OCI-LY3 (cell line): ENCODE measurements at regions not wholly inside any gene's neighbourhood (a gene's known extent, or its start where the extent isn't known, plus 50 kb on each side); places are given as distances from the start of the nearest gene placed in this dataset.
"Not testable (repeated sequence)": the region's sequence is repeated elsewhere in the genome, so short reads cannot be mapped to it uniquely, and the experiment has no call there.

Experiments used
- H2AFZ ChIP-seq: fragments of 200-600, 300-600 bp; shearing (Covaris generic); 2 replicates; pipeline ENCODE4 v1.6.0; 2014; ENCODE audit warnings: antibody characterized with exemption, low read depth, low read length
- H3K27ac ChIP-seq: fragments of 200-600, 300-600 bp; sonication (generic); 2 replicates; pipeline ENCODE4 v1.5.1; 2014; ENCODE audit warnings: mild to moderate bottlenecking, low read length, moderate library complexity, mixed read lengths
- H3K27me3 ChIP-seq: fragments of 200-600, 300-600 bp; sonication (generic); 2 replicates; pipeline ENCODE4 v1.6.1; 2014; ENCODE audit warnings: low read depth, low read length, mixed read lengths
- H3K36me3 ChIP-seq: fragments of 200-600, 300-600 bp; sonication (generic); replicated peaks from 2 replicates; pipeline ENCODE3; 2014; ENCODE audit warnings: low read depth, low read length, mixed read lengths
- H3K4me1 ChIP-seq: fragments of 300-600, 200-600 bp; sonication (generic); 2 replicates; pipeline ENCODE4 v1.6.1; 2014; ENCODE audit warnings: low read length, mixed read lengths
- H3K4me2 ChIP-seq: fragments of 200-600, 300-600 bp; sonication (generic); 2 replicates; pipeline ENCODE4 v1.6.1; 2014; ENCODE audit warnings: low read length, mixed read lengths
- H3K4me3 ChIP-seq: fragments of 300-600, 200-600 bp; sonication (generic); 2 replicates; pipeline ENCODE4 v1.5.1; 2014; ENCODE audit warnings: antibody characterized with exemption, mild to moderate bottlenecking, low read length, moderate library complexity
- H3K79me2 ChIP-seq: fragments of 300-600, 200-600 bp; shearing (Covaris generic); 2 replicates; pipeline ENCODE4 v1.6.1; 2014; ENCODE audit warnings: mild to moderate bottlenecking, low read length, mixed read lengths
- H3K9ac ChIP-seq: fragments of 300-600, 200-600 bp; shearing (Covaris generic); 2 replicates; pipeline ENCODE4 v1.6.0; 2014; ENCODE audit warnings: mild to moderate bottlenecking, low read length, moderate library complexity
- H3K9me3 ChIP-seq: fragments of 200-600, 300-600 bp; shearing (Covaris generic); 2 replicates; pipeline ENCODE4 v1.6.1; 2014; ENCODE audit warnings: low read length, mixed read lengths; ENCODE audit not compliant: insufficient read depth
- H4K20me1 ChIP-seq: fragments of 200-600, 300-600 bp; sonication (generic); 2 replicates; pipeline ENCODE4 v1.6.1; 2016; ENCODE audit warnings: low read length, mixed read lengths; ENCODE audit not compliant: insufficient read depth
- CTCF ChIP-seq: fragments of 200-600, 300-600 bp; sonication (generic); IDR thresholded peaks from 2 replicates; pipeline ENCODE4 v1.5.1; 2014; ENCODE audit warnings: antibody characterized with exemption, low read length, low read depth
- EZH2phosphoT487 ChIP-seq: fragments of 200-600 bp; shearing (Covaris generic); IDR thresholded peaks from 2 replicates; pipeline ENCODE4 v1.6.1; 2018; ENCODE audit warnings: antibody characterized with exemption, mixed run types, low read depth

DNA sequence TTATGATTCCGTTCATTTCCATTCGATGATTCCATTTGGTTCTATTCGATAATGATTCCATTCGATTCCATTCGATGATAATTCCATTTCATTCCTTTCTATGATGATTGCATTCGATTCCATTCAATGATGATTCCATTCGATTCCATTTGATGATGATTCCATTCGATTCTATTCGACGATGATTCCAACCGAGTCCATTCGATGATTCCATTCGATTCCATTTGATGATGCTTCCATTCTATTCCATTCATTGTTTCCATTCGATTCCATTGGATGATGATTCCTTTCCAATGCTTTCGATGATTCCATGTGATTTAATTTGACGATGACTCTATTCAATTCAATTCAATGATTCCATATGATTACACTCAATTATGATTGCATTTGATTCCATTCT lies 1093.5 kb downstream of the RPIA start:
- Histone ChIP-seq H3K36me3 (no peaks in the 10 kb centered on the region), H3K9ac (no peak overlapping the region), H3K27me3 (no peaks in the 10 kb centered on the region), H3K4me2 (no peak overlapping the region), H3K4me1 (no peaks in the 10 kb centered on the region), H3K27ac (no peak overlapping the region), H3K9me3 (peaks cover 73% of the 10 kb centered on the region), H2AFZ (no peak overlapping the region), H3K4me3 (no peak overlapping the region), H3K79me2 (no peaks in the 10 kb centered on the region), H4K20me1 (no peaks in the 10 kb centered on the region)
- TF ChIP-seq CTCF: no peak
- no peak for TF ChIP-seq EZH2phosphoT487

GRCh38 chr2:89785528-89785927 lies 1094.1 kb downstream of the RPIA start:
- H3K27ac ChIP-seq, H3K27me3 ChIP-seq: not testable (repeated sequence)

GRCh38 chr2:89786642-89787041 lies 1095.2 kb downstream of the RPIA start:
- not testable (repeated sequence) for H3K27me3 ChIP-seq, H3K4me1 ChIP-seq, H2AFZ ChIP-seq, H3K4me3 ChIP-seq, H3K9ac ChIP-seq, H4K20me1 ChIP-seq, H3K36me3 ChIP-seq, H3K4me2 ChIP-seq, H3K27ac ChIP-seq, H3K79me2 ChIP-seq
- H3K9me3 ChIP-seq: peaks cover 59% of the 10 kb centered on the region

More at GRCh38 chr2:89785528-89785927, 1094.1 kb downstream of the RPIA start:
- H3K4me2 ChIP-seq, H4K20me1 ChIP-seq, H2AFZ ChIP-seq, H3K4me3 ChIP-seq, H3K9ac ChIP-seq, H3K4me1 ChIP-seq, H3K79me2 ChIP-seq, H3K36me3 ChIP-seq: not testable (repeated sequence)
- peaks cover 70% of the 10 kb centered on the region for H3K9me3 ChIP-seq

DNA sequence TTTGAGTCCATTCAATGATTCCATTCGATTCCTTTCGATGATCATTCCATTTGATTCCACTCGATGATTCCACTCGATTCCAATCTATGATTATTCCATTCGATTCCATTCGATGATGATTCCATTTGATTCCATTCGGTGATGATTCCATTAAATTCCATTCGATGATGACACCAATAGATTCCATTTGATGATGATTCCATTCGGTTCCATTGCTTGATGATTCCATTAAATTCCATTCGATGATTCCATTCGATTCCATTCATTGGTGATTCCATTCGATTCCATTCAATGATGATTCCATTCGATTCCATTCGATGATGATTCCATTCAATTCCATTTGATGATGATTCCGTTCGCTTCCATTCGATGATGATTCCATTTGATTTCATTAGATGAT lies 1104.1 kb downstream of the RPIA start:
- H4K20me1 ChIP-seq, H3K4me3 ChIP-seq, H3K9ac ChIP-seq, H3K4me1 ChIP-seq, H3K27ac ChIP-seq, H3K79me2 ChIP-seq, H3K27me3 ChIP-seq, H3K4me2 ChIP-seq, H3K36me3 ChIP-seq, H2AFZ ChIP-seq: not testable (repeated sequence)
- peaks cover 64% of the 10 kb centered on the region for H3K9me3 ChIP-seq

DNA sequence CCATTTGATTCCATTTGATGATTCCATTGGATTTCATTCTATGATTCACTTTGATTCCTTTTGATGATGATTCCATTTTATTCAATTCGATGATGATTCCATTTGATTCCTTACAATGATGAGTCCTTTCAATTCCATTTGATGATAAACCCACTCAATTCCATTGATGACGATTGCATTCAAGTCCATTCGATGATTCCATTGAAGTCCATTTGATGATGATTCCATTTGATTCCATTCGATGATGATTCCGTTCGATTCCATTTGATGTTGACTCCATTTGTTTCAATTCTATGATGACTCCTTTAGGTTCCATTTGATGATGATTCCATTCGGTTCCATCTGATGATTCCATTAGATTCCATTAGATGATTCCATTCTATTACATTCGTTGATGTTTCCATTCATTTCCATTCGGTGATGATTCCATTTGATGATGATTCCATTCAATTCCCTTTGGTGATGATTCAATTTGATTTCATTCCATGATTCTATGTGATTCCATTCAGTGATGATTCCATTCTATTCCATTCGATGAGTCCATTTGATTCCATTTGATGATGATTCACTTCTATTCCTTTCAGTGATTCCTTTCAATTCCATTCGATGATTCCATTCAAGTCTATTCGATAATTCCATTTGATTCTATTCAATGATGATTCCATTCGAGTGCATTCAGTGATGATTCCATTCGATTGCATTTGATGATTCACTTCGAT lies 1106.0 kb downstream of the RPIA start:
- Histone ChIP-seq H3K27ac (no peak overlapping the region), H3K9ac (no peak overlapping the region), H2AFZ (no peak overlapping the region), H3K4me3 (no peak overlapping the region), H3K79me2 (no peaks in the 10 kb centered on the region), H3K27me3 (no peaks in the 10 kb centered on the region), H4K20me1 (no peaks in the 10 kb centered on the region), H3K36me3 (no peaks in the 10 kb centered on the region), H3K9me3 (peaks cover 74% of the 10 kb centered on the region), H3K4me1 (no peaks in the 10 kb centered on the region), H3K4me2 (no peak overlapping the region)
- TF ChIP-seq EZH2phosphoT487: no peak
- TF ChIP-seq CTCF: no peak

GRCh38 chr2:89801207-89801606 lies 1109.7 kb downstream of the RPIA start:
- H3K27ac ChIP-seq, H3K4me3 ChIP-seq, H2AFZ ChIP-seq, H4K20me1 ChIP-seq, H3K27me3 ChIP-seq, H3K36me3 ChIP-seq, H3K4me2 ChIP-seq, H3K79me2 ChIP-seq, H3K4me1 ChIP-seq, H3K9ac ChIP-seq: not testable (repeated sequence)
- peaks cover 82% of the 10 kb centered on the region for H3K9me3 ChIP-seq

DNA sequence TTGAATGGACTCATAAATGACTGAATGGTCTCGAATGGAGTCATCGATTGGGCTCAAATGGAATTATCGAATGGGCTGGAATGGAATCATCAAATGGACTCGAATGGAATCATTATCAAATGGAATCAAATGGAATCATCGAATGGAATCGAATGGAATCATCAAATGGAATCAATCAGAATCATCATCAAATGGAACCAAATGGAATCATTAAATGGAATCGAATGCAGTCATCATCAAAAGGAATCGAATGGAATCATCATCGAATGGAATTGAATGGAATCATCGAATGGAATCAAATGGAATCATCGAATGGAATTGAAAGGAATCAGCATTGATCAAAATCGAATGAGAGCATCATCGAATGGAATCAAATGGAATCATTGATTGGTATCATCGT lies 1114.9 kb downstream of the RPIA start:
- not testable (repeated sequence) for H3K4me2 ChIP-seq, H3K4me3 ChIP-seq, H3K79me2 ChIP-seq, H3K4me1 ChIP-seq, H3K9ac ChIP-seq, H2AFZ ChIP-seq, H3K27me3 ChIP-seq, H3K36me3 ChIP-seq, H3K27ac ChIP-seq, H4K20me1 ChIP-seq
- peaks cover 50% of the 10 kb centered on the region for H3K9me3 ChIP-seq
